Liver (tissue), 8 donors: ENCODE measurements at regions not wholly inside any gene's neighbourhood (a gene's known extent, or its start where the extent isn't known, plus 50 kb on each side); places are given as distances from the start of the nearest gene placed in this dataset.

ENCODE experiments used
- DNase-seq: peaks from one replicate; pipeline ENCODE4 v3.0.0-alpha.2; 2017; ENCODE audit warnings: low spot score
- H3K27ac ChIP-seq, 2 donors: one replicate each; pipeline ENCODE4 v1.7.0; 2013; ENCODE audit warnings: inconsistent platforms in 2 of 2, low read length in 2 of 2, control low read depth in 1 of 2, low read depth in 1 of 2, mild to moderate bottlenecking in 1 of 2
- H3K27me3 ChIP-seq, 4 donors: one replicate each; pipeline versions ENCODE4 v1.6.1 to v1.7.0; 2013; ENCODE audit warnings: low read length in 3 of 4, inconsistent platforms in 1 of 4, mild to moderate bottlenecking in 1 of 4, moderate library complexity in 1 of 4; ENCODE audit not compliant: control insufficient read depth in 4 of 4, insufficient read depth in 4 of 4
- H3K36me3 ChIP-seq, 4 donors: one replicate each; pipeline versions ENCODE4 v1.6.1 to v1.7.0; 2013; ENCODE audit warnings: low read length in 3 of 4, mild to moderate bottlenecking in 3 of 4, low read depth in 1 of 4, moderate library complexity in 1 of 4; ENCODE audit not compliant: control insufficient read depth in 4 of 4, insufficient read depth in 3 of 4
- H3K4me1 ChIP-seq, 4 donors: one replicate each; pipeline versions ENCODE4 v1.6.1 to v1.7.0; 2013; ENCODE audit warnings: low read length in 3 of 4, mild to moderate bottlenecking in 3 of 4, moderate library complexity in 1 of 4; ENCODE audit not compliant: control insufficient read depth in 4 of 4, insufficient read depth in 4 of 4
- H3K4me3 ChIP-seq, 3 donors: one replicate each; pipeline versions ENCODE4 v1.6.1 to v1.7.0; 2013; ENCODE audit warnings: low read length in 3 of 3, control low read depth in 1 of 3, low read depth in 1 of 3, mild to moderate bottlenecking in 1 of 3
- H3K9ac ChIP-seq, 2 donors: one replicate each; pipeline ENCODE4 v1.7.0; 2013; ENCODE audit warnings: low read length in 2 of 2, mild to moderate bottlenecking in 2 of 2, moderate library complexity in 2 of 2, control low read depth in 1 of 2, low read depth in 1 of 2
- H3K9me3 ChIP-seq, 4 donors: one replicate each; pipeline versions ENCODE4 v1.6.1 to v1.7.0; 2013; ENCODE audit warnings: low read length in 3 of 4; ENCODE audit not compliant: control insufficient read depth in 4 of 4
- CTCF ChIP-seq: fragments of 150-350 bp; IDR thresholded peaks from 2 replicates; pipeline ENCODE4 v1.5.1; 2017; ENCODE audit warnings: improper control_type of control experiment, low read depth, low read length; ENCODE audit not compliant: missing input control
- EGR1 ChIP-seq, 2 donors: IDR thresholded peaks; 2 replicates each; pipeline ENCODE4 v1.6.1; 2016 to 2018; ENCODE audit warnings: antibody characterized with exemption in 2 of 2, low read depth in 2 of 2
- FOXA2 ChIP-seq: IDR thresholded peaks from 2 replicates; pipeline ENCODE4 v1.6.1; 2016; ENCODE audit warnings: antibody characterized with exemption
- HNF4A ChIP-seq, 2 donors: conservative IDR thresholded peaks; 2 replicates each; pipeline ENCODE4 v1.6.1; 2016; ENCODE audit warnings: antibody characterized with exemption in 2 of 2, mild to moderate bottlenecking in 2 of 2
- HNF4G ChIP-seq: IDR thresholded peaks from 2 replicates; pipeline ENCODE4 v1.6.1; 2016; ENCODE audit warnings: antibody characterized with exemption
- JUND ChIP-seq, 2 donors: IDR thresholded peaks; 2 replicates each; pipeline ENCODE4 v1.6.1; 2016; ENCODE audit warnings: antibody characterized with exemption in 2 of 2
- MAX ChIP-seq: IDR thresholded peaks from 2 replicates; pipeline ENCODE4 v1.6.1; 2016; ENCODE audit warnings: antibody characterized with exemption
- RAD21 ChIP-seq, 2 donors: IDR thresholded peaks; 2 replicates each; pipeline ENCODE4 v1.6.1; 2016; ENCODE audit warnings: antibody characterized with exemption in 2 of 2, mild to moderate bottlenecking in 2 of 2
- REST ChIP-seq: IDR thresholded peaks from 2 replicates; pipeline ENCODE4 v1.6.1; 2016; ENCODE audit warnings: antibody characterized with exemption, mild to moderate bottlenecking
- RXRA ChIP-seq, 2 donors: IDR thresholded peaks; 2 replicates each; pipeline ENCODE4 v1.6.1; 2017 to 2018; ENCODE audit warnings: antibody characterized with exemption in 2 of 2, mild to moderate bottlenecking in 1 of 2
- SP1 ChIP-seq: IDR thresholded peaks from 2 replicates; pipeline ENCODE4 v1.6.1; 2018; ENCODE audit warnings: antibody characterized with exemption, mild to moderate bottlenecking
- TAF1 ChIP-seq: conservative IDR thresholded peaks from 2 replicates; pipeline ENCODE4 v1.6.1; 2016; ENCODE audit warnings: antibody characterized with exemption, mild to moderate bottlenecking
- YY1 ChIP-seq: IDR thresholded peaks from 2 replicates; pipeline ENCODE4 v1.6.1; 2016; ENCODE audit warnings: antibody characterized with exemption, mild to moderate bottlenecking
- WGBS: extraction: QIAGEN DNeasy Blood & Tissue Kit; methylation state at CpG from one replicate; pipeline ENCODE4 v1.1.7; 2013; 5-methylcytosine and 5-hydroxymethylcytosine counted together
- donor health status: healthy.
- donor health status: healthy.
- donor health status: healthy.
- donor health status: healthy.
- donor health status: healthy.

GRCh38 chr14:25699981-25700380 lies 650.0 kb upstream of the STXBP6 start:
- Histone ChIP-seq H3K27me3 (no peaks in the 10 kb centered on the region), H3K4me3 (no peak overlapping the region), H3K4me1 (no peaks in the 10 kb centered on the region), H3K27ac (no peak overlapping the region), H3K9ac (no peak overlapping the region), H3K9me3 (no peaks in the 10 kb centered on the region), H3K36me3 (no peaks in the 10 kb centered on the region)
- TF ChIP-seq TAF1 (no peak), RAD21 (IDR thresholded peaks at IDR 0.05) (no peak)
- DNase-seq, result no peak
- WGBS, result 52% methylated on average over 4 of the region's 4 CpGs

GRCh38 chr14:25698111-25698510 lies 648.2 kb upstream of the STXBP6 start:
- Histone ChIP-seq H3K9ac (no peak overlapping the region), H3K4me3 (no peak overlapping the region), H3K4me1 (no peaks in the 10 kb centered on the region), H3K9me3 (no peaks in the 10 kb centered on the region), H3K36me3 (no peaks in the 10 kb centered on the region), H3K27ac (no peak overlapping the region), H3K27me3 (no peaks in the 10 kb centered on the region)
- 66% methylated on average over 1 of the region's 1 CpG for WGBS
- no peak for DNase-seq
- TF ChIP-seq HNF4A (conservative IDR thresholded peaks at IDR 0.05) (no peak), FOXA2 (no peak), RAD21 (IDR thresholded peaks at IDR 0.05) (no peak), JUND (IDR thresholded peaks at IDR 0.05) (no peak), SP1 (no peak), TAF1 (no peak), RXRA (IDR thresholded peaks at IDR 0.05) (no peak), YY1 (no peak), EGR1 (IDR thresholded peaks at IDR 0.05; ENCODE audit: low read depth in 2 of 2) (no peak), CTCF (no peak), HNF4G (no peak)

- Histone ChIP-seq H3K4me3 (no peak overlapping the region), H3K4me1 (no peaks in the 10 kb centered on the region), H3K36me3 (no peaks in the 10 kb centered on the region), H3K9ac (no peak overlapping the region), H3K27ac (no peak overlapping the region), H3K9me3 (no peaks in the 10 kb centered on the region), H3K27me3 (no peaks in the 10 kb centered on the region)
- no peak for DNase-seq
- TF ChIP-seq HNF4G (no peak), REST (no peak), MAX (no peak), JUND (IDR thresholded peaks at IDR 0.05) (no peak)
- WGBS, result 65% methylated on average over 3 of the region's 3 CpGs
Observed at GRCh38 chr14:25696176-25696575, 646.2 kb upstream of the STXBP6 start.
